CD14-positive monocyte (primary cell): ENCODE measurements at regions not wholly inside any gene's neighbourhood (a gene's known extent, or its start where the extent isn't known, plus 50 kb on each side); places are given as distances from the start of the nearest gene placed in this dataset.

Experiments
- DNase-seq, 3 donors: peaks; one replicate each; pipeline ENCODE4 v3.0.0-alpha.2; 2011 to 2022
- H2AFZ ChIP-seq: 2 replicates; pipeline ENCODE4 v1.6.0; 2012; ENCODE audit warnings: mild to moderate bottlenecking, low read depth, low read length, inconsistent platforms; ENCODE audit not compliant: insufficient read depth, poor library complexity, severe bottlenecking
- H3K27ac ChIP-seq, 2 donors: 1 replicate in 1 of 2; 2 replicates in 1 of 2; pipeline ENCODE4 v1.5.1; 2012 to 2013; ENCODE audit warnings: low read length in 2 of 2, control low read depth in 1 of 2, inconsistent platforms in 1 of 2, low read depth in 1 of 2, mild to moderate bottlenecking in 1 of 2
- H3K27me3 ChIP-seq, 2 donors: one replicate each; pipeline versions ENCODE4 v1.6.0 to v1.6.1; 2011 to 2013; ENCODE audit warnings: low read length in 2 of 2; ENCODE audit not compliant: control insufficient read depth in 2 of 2, insufficient read depth in 2 of 2
- H3K36me3 ChIP-seq, 2 donors: replicated peaks in 1 of 2; 1 replicate in 1 of 2; 2 replicates in 1 of 2; pipeline versions ENCODE4 v1.5.1 to v1.6.1; 2012 to 2013; ENCODE audit warnings: low read length in 2 of 2, control low read depth in 1 of 2, inconsistent platforms in 1 of 2, mild to moderate bottlenecking in 1 of 2; ENCODE audit not compliant: insufficient read depth in 2 of 2, control insufficient read depth in 1 of 2
- H3K4me1 ChIP-seq, 2 donors: 1 replicate in 1 of 2; 2 replicates in 1 of 2; pipeline versions ENCODE4 v1.5.1 to v1.6.1; 2012 to 2013; ENCODE audit warnings: low read length in 2 of 2, control low read depth in 1 of 2, inconsistent platforms in 1 of 2, mild to moderate bottlenecking in 1 of 2, moderate library complexity in 1 of 2; ENCODE audit not compliant: insufficient read depth in 2 of 2, control insufficient read depth in 1 of 2
- H3K4me2 ChIP-seq: replicated peaks from 2 replicates; pipeline ENCODE3; 2012; ENCODE audit warnings: low read length, moderate library complexity, mild to moderate bottlenecking; ENCODE audit not compliant: poor library complexity, severe bottlenecking; ENCODE audit errors: extremely low read depth
- H3K4me3 ChIP-seq, 3 experiments: fragments of 200-600 bp in 1 of 3; sonication (generic) in 1 of 3; replicated peaks in 1 of 3; 1 replicate in 2 of 3; 2 replicates in 1 of 3; pipeline ENCODE4 v1.5.1; 2011 to 2013; ENCODE audit warnings: low read length in 3 of 3, mild to moderate bottlenecking in 3 of 3, control low read depth in 2 of 3, low read depth in 2 of 3, inconsistent platforms in 1 of 3, moderate library complexity in 1 of 3
- H3K79me2 ChIP-seq: 2 replicates; pipeline ENCODE4 v1.6.0; 2012; ENCODE audit warnings: mild to moderate bottlenecking, control low read depth, inconsistent platforms, low read length, moderate library complexity; ENCODE audit not compliant: insufficient read depth
- H3K9ac ChIP-seq: 2 replicates; pipeline ENCODE4 v1.6.0; 2017; ENCODE audit warnings: low read length, mild to moderate bottlenecking; ENCODE audit not compliant: insufficient read depth, poor library complexity, severe bottlenecking
- H3K9me3 ChIP-seq, 2 donors: replicated peaks in 1 of 2; 1 replicate in 1 of 2; 2 replicates in 1 of 2; pipeline versions ENCODE4 v1.5.1 to v1.6.1; 2012 to 2013; ENCODE audit warnings: low read length in 2 of 2, control low read depth in 1 of 2; ENCODE audit not compliant: control insufficient read depth in 1 of 2, insufficient read depth in 1 of 2
- H4K20me1 ChIP-seq: 2 replicates; pipeline ENCODE4 v1.6.0; 2012; ENCODE audit warnings: mild to moderate bottlenecking, low read length, control low read depth, moderate library complexity; ENCODE audit not compliant: insufficient read depth
- H3K27ac Mint-ChIP-seq, 7 donors: one replicate each; pipeline ENCODE4 v1.8.0; 2020; ENCODE audit warnings: mild to moderate bottlenecking in 7 of 7, mixed read lengths in 7 of 7, moderate library complexity in 6 of 7, inconsistent platforms in 2 of 7
- H3K27me3 Mint-ChIP-seq, 3 donors: one replicate each; pipeline ENCODE4 v1.8.0; 2021 to 2022; ENCODE audit warnings: low read depth in 3 of 3, mild to moderate bottlenecking in 3 of 3, mixed read lengths in 3 of 3, moderate library complexity in 3 of 3, inconsistent platforms in 1 of 3
- H3K36me3 Mint-ChIP-seq, 2 donors: one replicate each; pipeline ENCODE4 v1.8.0; 2020; ENCODE audit warnings: mixed read lengths in 2 of 2, inconsistent platforms in 1 of 2, mild to moderate bottlenecking in 1 of 2
- H3K4me1 Mint-ChIP-seq: one replicate; pipeline ENCODE4 v1.8.0; 2020; ENCODE audit warnings: mild to moderate bottlenecking, mixed read lengths
- H3K4me3 Mint-ChIP-seq, 2 donors: one replicate each; pipeline ENCODE4 v1.8.0; 2020; ENCODE audit warnings: mild to moderate bottlenecking in 2 of 2, mixed read lengths in 2 of 2, moderate library complexity in 1 of 2
- H3K9me3 Mint-ChIP-seq, 7 donors: one replicate each; pipeline ENCODE4 v1.8.0; 2020 to 2022; ENCODE audit warnings: mixed read lengths in 7 of 7, mild to moderate bottlenecking in 6 of 7, moderate library complexity in 6 of 7, inconsistent platforms in 2 of 7
- WGBS: methylation state at CpG from one replicate; pipeline ENCODE4 v1.1.5; 2013; ENCODE audit warnings: missing lambda C conversion rate; ENCODE audit not compliant: insufficient coverage; 5-methylcytosine and 5-hydroxymethylcytosine counted together
- intact Hi-C, 2 donors: fragments of 100-400 bp; cut with micrococcal nuclease; formaldehyde crosslinking; loops; one replicate each; pipeline versions ENCODE4 v1.15.0 to v1.15.1; 2023
- TF ChIP-seq, protein P1 (sequence below): fragments of 200-600 bp; IDR thresholded peaks from one replicate; pipeline ENCODE4 v1.8.0; 2022; ENCODE audit warnings: antibody characterized with exemption, mild to moderate bottlenecking

DNA sequence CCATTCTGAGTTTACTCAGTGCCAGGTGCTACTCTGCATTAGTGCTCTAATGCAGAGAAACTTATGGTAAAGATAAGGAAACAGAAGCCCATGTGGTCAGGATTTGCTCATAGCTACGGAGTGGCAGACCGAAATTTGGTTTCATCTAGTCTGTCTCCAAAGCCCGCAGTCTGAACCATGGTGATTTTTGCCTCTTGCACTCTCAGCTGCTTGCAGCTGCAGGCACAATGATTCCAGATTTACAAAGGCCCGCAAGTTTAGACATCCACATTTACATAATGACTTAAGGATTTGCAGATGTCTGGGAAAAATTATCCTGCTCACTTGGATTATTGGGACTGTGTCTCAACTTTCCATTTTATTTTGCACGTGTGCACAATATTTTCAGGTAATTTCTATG, 161.3 kb upstream of the KCNJ6 start:
- H4K20me1 ChIP-seq, result no peaks in the 10 kb centered on the region
- H3K4me3 Mint-ChIP-seq, result no peak overlapping the region
- H3K27me3 ChIP-seq, result no peaks in the 10 kb centered on the region
- H2AFZ ChIP-seq, result no peak overlapping the region
- no peak overlapping the region for H3K27ac Mint-ChIP-seq
- DNase-seq, result no peak
- no peaks in the 10 kb centered on the region for H3K36me3 Mint-ChIP-seq
- H3K9me3 ChIP-seq, result peaks cover 7 to 9% of the 10 kb centered on the region in 2 donors
- H3K79me2 ChIP-seq, result no peaks in the 10 kb centered on the region
- 86% methylated on average over 2 of the region's 5 CpGs for WGBS
- H3K4me1 ChIP-seq, result no peaks in the 10 kb centered on the region
- no peak overlapping the region for H3K4me3 ChIP-seq
- H3K9ac ChIP-seq, result no peak overlapping the region
- H3K36me3 ChIP-seq, result no peaks in the 10 kb centered on the region
- no peaks in the 10 kb centered on the region for H3K4me1 Mint-ChIP-seq
- no peak overlapping the region for H3K4me2 ChIP-seq
- peaks cover 8 to 27% (median 15%) of the 10 kb centered on the region in 7 donors for H3K9me3 Mint-ChIP-seq
- TF ChIP-seq, protein P1, sequence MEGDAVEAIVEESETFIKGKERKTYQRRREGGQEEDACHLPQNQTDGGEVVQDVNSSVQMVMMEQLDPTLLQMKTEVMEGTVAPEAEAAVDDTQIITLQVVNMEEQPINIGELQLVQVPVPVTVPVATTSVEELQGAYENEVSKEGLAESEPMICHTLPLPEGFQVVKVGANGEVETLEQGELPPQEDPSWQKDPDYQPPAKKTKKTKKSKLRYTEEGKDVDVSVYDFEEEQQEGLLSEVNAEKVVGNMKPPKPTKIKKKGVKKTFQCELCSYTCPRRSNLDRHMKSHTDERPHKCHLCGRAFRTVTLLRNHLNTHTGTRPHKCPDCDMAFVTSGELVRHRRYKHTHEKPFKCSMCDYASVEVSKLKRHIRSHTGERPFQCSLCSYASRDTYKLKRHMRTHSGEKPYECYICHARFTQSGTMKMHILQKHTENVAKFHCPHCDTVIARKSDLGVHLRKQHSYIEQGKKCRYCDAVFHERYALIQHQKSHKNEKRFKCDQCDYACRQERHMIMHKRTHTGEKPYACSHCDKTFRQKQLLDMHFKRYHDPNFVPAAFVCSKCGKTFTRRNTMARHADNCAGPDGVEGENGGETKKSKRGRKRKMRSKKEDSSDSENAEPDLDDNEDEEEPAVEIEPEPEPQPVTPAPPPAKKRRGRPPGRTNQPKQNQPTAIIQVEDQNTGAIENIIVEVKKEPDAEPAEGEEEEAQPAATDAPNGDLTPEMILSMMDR, result no peak
- H3K27ac ChIP-seq, result no peak overlapping the region
- peaks cover 0 to 2% (median 2%) of the 10 kb centered on the region in 3 donors for H3K27me3 Mint-ChIP-seq
- intact Hi-C loops, result no loop called here

DNA sequence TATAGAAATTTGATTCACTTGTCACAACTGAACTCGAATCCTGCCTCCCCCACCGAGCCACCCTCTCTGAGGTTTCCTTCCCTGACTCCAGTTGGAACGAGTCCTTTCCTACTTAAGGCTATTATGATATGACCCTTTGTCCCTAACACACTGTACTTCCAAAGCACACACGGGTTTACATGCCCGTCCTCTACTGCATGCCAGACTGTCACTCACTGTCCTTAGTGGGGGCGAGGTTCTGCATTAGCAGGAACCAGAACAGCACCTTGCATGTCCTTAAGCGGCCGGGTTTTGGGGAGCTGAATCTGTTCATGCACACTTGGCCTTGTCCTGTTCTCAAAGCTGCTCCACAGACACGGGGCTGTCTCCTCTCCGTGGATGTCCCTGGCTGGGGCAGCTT, 164.6 kb upstream of the KCNJ6 start:
- no peak overlapping the region for H3K4me3 Mint-ChIP-seq
- Histone ChIP-seq H3K27ac (no peak overlapping the region), H3K36me3 (no peaks in the 10 kb centered on the region), H3K4me2 (no peak overlapping the region), H3K4me3 (no peak overlapping the region), H3K27me3 (no peaks in the 10 kb centered on the region), H3K9me3 (no peaks in the 10 kb centered on the region), H3K9ac (no peak overlapping the region), H4K20me1 (no peaks in the 10 kb centered on the region), H3K79me2 (no peaks in the 10 kb centered on the region), H3K4me1 (no peaks in the 10 kb centered on the region), H2AFZ (no peak overlapping the region)
- H3K27ac Mint-ChIP-seq, result no peak overlapping the region
- no peak for DNase-seq
- WGBS, result 90% methylated on average over 10 of the region's 10 CpGs
- peaks cover 0 to 7% (median 5%) of the 10 kb centered on the region in 3 donors for H3K27me3 Mint-ChIP-seq
- TF ChIP-seq, protein P1, result no peak
- no peaks in the 10 kb centered on the region for H3K4me1 Mint-ChIP-seq
- intact Hi-C loops, result no loop called here
- peaks cover 0 to 7% (median 2%) of the 10 kb centered on the region in 7 donors for H3K9me3 Mint-ChIP-seq
- H3K36me3 Mint-ChIP-seq, result no peaks in the 10 kb centered on the region
